ENCODE measurements at regions not wholly inside any gene's neighbourhood (a gene's known extent, or its start where the extent isn't known, plus 50 kb on each side); places are given as distances from the start of the nearest gene placed in this dataset.

- no peak for DNase-seq (ENCODE audit: low read depth)
Measured at GRCh38 chr9:88692827-88693226, 157.8 kb downstream of the NXNL2 start.

GRCh38 chr9:88694625-88695024 lies 159.6 kb downstream of the NXNL2 start:
- DNase-seq (ENCODE audit: low read depth), result peak; percentile 90

- no peak for DNase-seq (ENCODE audit: low read depth)
Measured at GRCh38 chr9:88696501-88696900, 161.5 kb downstream of the NXNL2 start.

- no peak for DNase-seq (ENCODE audit: low read depth)
Measured at GRCh38 chr9:88697764-88698432, 162.9 kb downstream of the NXNL2 start.

GRCh38 chr9:88702985-88703384 lies 168.0 kb downstream of the NXNL2 start:
- DNase-seq (ENCODE audit: low read depth), result no peak

- peak; percentile 40 for DNase-seq (ENCODE audit: low read depth)
Measured at GRCh38 chr9:88706193-88707113, 171.5 kb downstream of the NXNL2 start.

- DNase-seq (ENCODE audit: low read depth), result no peak
Measured at GRCh38 chr9:88710449-88710848, 175.5 kb downstream of the NXNL2 start.

- DNase-seq (ENCODE audit: low read depth), result no peak
Measured at GRCh38 chr9:88711719-88712118, 176.7 kb downstream of the NXNL2 start.

- no peak for DNase-seq (ENCODE audit: low read depth)
Measured at GRCh38 chr9:88712484-88712883, 177.5 kb downstream of the NXNL2 start.

GRCh38 chr9:88713010-88713409 lies 178.0 kb downstream of the NXNL2 start:
- DNase-seq (ENCODE audit: low read depth), result no peak

GRCh38 chr9:88716596-88717290 lies 181.8 kb downstream of the NXNL2 start:
- no peak for DNase-seq (ENCODE audit: low read depth)

GRCh38 chr9:88721025-88721424 lies 186.0 kb downstream of the NXNL2 start:
- DNase-seq (ENCODE audit: low read depth), result no peak

- DNase-seq (ENCODE audit: low read depth), result no peak
Measured at GRCh38 chr9:88721495-88722279, 186.7 kb downstream of the NXNL2 start.

- DNase-seq (ENCODE audit: low read depth), result peak; percentile 57
Measured at GRCh38 chr9:88722753-88723152, 187.8 kb downstream of the NXNL2 start.

- DNase-seq (ENCODE audit: low read depth), result no peak
Measured at GRCh38 chr9:88723751-88724150, 188.8 kb downstream of the NXNL2 start.

GRCh38 chr9:88724331-88724730 lies 189.4 kb downstream of the NXNL2 start:
- no peak for DNase-seq (ENCODE audit: low read depth)

GRCh38 chr9:88725300-88726019 lies 190.5 kb downstream of the NXNL2 start:
- no peak for DNase-seq (ENCODE audit: low read depth)

- DNase-seq (ENCODE audit: low read depth), result no peak
Measured at GRCh38 chr9:88726803-88727202, 191.8 kb downstream of the NXNL2 start.

- DNase-seq (ENCODE audit: low read depth), result no peak
Measured at GRCh38 chr9:88730780-88731179, 195.8 kb downstream of the NXNL2 start.

- DNase-seq (ENCODE audit: low read depth), result no peak
Measured at GRCh38 chr9:88732128-88732527, 197.2 kb downstream of the NXNL2 start.
